ENCODE measurements at regions not wholly inside any gene's neighbourhood (a gene's known extent, or its start where the extent isn't known, plus 50 kb on each side); places are given as distances from the start of the nearest gene placed in this dataset.
"Not testable (repeated sequence)": the region's sequence is repeated elsewhere in the genome, so short reads cannot be mapped to it uniquely, and the experiment has no call there.

DNA sequence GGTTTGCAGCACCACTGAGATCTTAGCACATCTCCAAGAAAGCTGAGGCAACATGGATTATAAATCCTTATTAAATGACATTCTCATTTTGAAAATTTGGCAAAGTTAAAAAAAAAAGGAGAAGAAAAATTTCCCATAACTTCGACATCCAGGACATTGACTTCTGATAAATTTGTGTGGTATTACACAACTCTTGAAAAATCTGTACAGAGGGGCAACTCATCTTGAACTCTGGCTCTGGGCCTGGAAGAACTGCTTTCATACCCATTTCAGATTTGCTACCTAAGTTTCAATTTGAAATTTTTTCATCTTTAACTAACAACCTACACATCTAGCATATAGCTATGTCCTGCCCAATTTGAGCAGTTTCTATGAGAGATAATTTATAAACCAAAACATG is 118.0 kb upstream of the UGP2 start:
- H3K27me3 Mint-ChIP-seq = peaks cover 12% of the 10 kb centered on the region
- peaks cover 0 to 1% (median 0%) of the 10 kb centered on the region in 3 donors for H3K9me3 ChIP-seq (ENCODE audit: control extremely low read depth in 1 of 3, control insufficient read depth in 2 of 3, insufficient read depth in 1 of 3, low read length in 2 of 3)
- no peaks in the 10 kb centered on the region for H4K20me1 ChIP-seq (ENCODE audit: control insufficient read depth, insufficient read depth, low read length, poor library complexity, severe bottlenecking)
- H3K36me3 ChIP-seq (replicated peaks in 1 of 2; ENCODE audit: control extremely low read depth in 1 of 2, control insufficient read depth in 1 of 2, extremely low read depth in 1 of 2, insufficient read depth in 2 of 2, low read length in 1 of 2) = no peaks in the 10 kb centered on the region
- H3K27ac Mint-ChIP-seq = no peak overlapping the region
- H3K4me2 ChIP-seq (replicated peaks; ENCODE audit: low read depth, low read length, poor library complexity, severe bottlenecking) = no peak overlapping the region
- WGBS (ENCODE audit: insufficient coverage) = no CpG with 5 or more reads among the region's 1 CpG
- no peak for DNase-seq
- no peak overlapping the region for H3K4me3 Mint-ChIP-seq
- no peaks in the 10 kb centered on the region for H3K79me2 ChIP-seq (ENCODE audit: control insufficient read depth, insufficient read depth, low read length)
- no peak overlapping the region for H3K4me3 ChIP-seq (ENCODE audit: control extremely low read depth in 1 of 5, extremely low read depth in 1 of 5, insufficient read depth in 1 of 5, low read depth in 2 of 5, low read length in 4 of 5)
- no peaks in the 10 kb centered on the region for H3K4me1 Mint-ChIP-seq
- no peak overlapping the region for H3K9ac ChIP-seq (ENCODE audit: low read length)
- no peak for TF ChIP-seq EZH2 (IDR thresholded peaks at IDR 0.05; ENCODE audit: borderline replicate concordance, insufficient read depth, low read depth, low read length, poor library complexity, severe bottlenecking)
- TF ChIP-seq, protein P1, sequence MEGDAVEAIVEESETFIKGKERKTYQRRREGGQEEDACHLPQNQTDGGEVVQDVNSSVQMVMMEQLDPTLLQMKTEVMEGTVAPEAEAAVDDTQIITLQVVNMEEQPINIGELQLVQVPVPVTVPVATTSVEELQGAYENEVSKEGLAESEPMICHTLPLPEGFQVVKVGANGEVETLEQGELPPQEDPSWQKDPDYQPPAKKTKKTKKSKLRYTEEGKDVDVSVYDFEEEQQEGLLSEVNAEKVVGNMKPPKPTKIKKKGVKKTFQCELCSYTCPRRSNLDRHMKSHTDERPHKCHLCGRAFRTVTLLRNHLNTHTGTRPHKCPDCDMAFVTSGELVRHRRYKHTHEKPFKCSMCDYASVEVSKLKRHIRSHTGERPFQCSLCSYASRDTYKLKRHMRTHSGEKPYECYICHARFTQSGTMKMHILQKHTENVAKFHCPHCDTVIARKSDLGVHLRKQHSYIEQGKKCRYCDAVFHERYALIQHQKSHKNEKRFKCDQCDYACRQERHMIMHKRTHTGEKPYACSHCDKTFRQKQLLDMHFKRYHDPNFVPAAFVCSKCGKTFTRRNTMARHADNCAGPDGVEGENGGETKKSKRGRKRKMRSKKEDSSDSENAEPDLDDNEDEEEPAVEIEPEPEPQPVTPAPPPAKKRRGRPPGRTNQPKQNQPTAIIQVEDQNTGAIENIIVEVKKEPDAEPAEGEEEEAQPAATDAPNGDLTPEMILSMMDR (IDR thresholded peaks at IDR 0.05) = no peak
- H3K4me1 ChIP-seq (ENCODE audit: control insufficient read depth in 2 of 2, insufficient read depth in 2 of 2, low read length in 2 of 2) = no peaks in the 10 kb centered on the region
- no peak for ATAC-seq (ENCODE audit: low read depth)
- CTCF ChIA-PET = interaction anchor here (0.7 kb wide), 1 partner anchor 11 kb away, joined by 3 read pairs; no protein-coding TSS in a partner anchor
- POLR2A ChIA-PET = no interaction called here
- H3K27me3 ChIP-seq (replicated peaks in 1 of 4; ENCODE audit: control extremely low read depth in 1 of 4, control insufficient read depth in 3 of 4, insufficient read depth in 4 of 4, low read length in 3 of 4) = no peaks in the 10 kb centered on the region
- H3K27ac ChIP-seq (ENCODE audit: low read length in 2 of 2) = no peak overlapping the region
- no peak overlapping the region for H2AFZ ChIP-seq (ENCODE audit: insufficient read depth, low read depth, low read length, poor library complexity, severe bottlenecking)
- H3K9me3 Mint-ChIP-seq (ENCODE audit: insufficient read depth) = no peaks in the 10 kb centered on the region
- intact Hi-C loops (cut with micrococcal nuclease) = no loop called here

DNA sequence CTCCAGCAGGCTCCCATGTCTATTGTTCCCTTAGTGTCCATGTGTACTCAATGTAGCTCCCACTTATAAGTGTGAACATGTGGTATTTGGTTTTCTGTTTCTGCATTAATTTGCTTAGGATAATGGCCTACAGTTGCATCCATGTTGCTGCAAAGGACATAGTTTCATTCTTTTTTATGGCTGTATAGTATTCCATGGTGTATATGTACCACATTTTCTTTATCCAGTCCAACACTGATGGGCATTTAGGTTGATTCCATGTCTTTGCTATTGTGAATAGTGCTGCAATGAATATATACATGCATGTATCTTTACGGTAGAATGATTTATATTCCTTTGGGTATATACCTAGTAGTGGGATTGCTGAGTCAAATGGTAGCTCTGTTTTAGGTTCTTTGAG is 116.5 kb upstream of the UGP2 start:
- POLR2A ChIA-PET; H3K4me1 Mint-ChIP-seq; intact Hi-C loops (cut with micrococcal nuclease); H3K9me3 Mint-ChIP-seq (ENCODE audit: insufficient read depth); H3K4me3 Mint-ChIP-seq; H3K27ac ChIP-seq (ENCODE audit: low read length in 2 of 2); H3K9me3 ChIP-seq (ENCODE audit: control extremely low read depth in 1 of 3, control insufficient read depth in 2 of 3, insufficient read depth in 1 of 3, low read length in 2 of 3); DNase-seq; ATAC-seq (ENCODE audit: low read depth); H3K27me3 ChIP-seq (replicated peaks in 1 of 4; ENCODE audit: control extremely low read depth in 1 of 4, control insufficient read depth in 3 of 4, insufficient read depth in 4 of 4, low read length in 3 of 4); H3K9ac ChIP-seq (ENCODE audit: low read length); H4K20me1 ChIP-seq (ENCODE audit: control insufficient read depth, insufficient read depth, low read length, poor library complexity, severe bottlenecking); H3K36me3 ChIP-seq (replicated peaks in 1 of 2; ENCODE audit: control extremely low read depth in 1 of 2, control insufficient read depth in 1 of 2, extremely low read depth in 1 of 2, insufficient read depth in 2 of 2, low read length in 1 of 2); H3K4me1 ChIP-seq (ENCODE audit: control insufficient read depth in 2 of 2, insufficient read depth in 2 of 2, low read length in 2 of 2); H3K4me2 ChIP-seq (replicated peaks; ENCODE audit: low read depth, low read length, poor library complexity, severe bottlenecking); H3K27ac Mint-ChIP-seq; H3K4me3 ChIP-seq (ENCODE audit: control extremely low read depth in 1 of 5, extremely low read depth in 1 of 5, insufficient read depth in 1 of 5, low read depth in 2 of 5, low read length in 4 of 5); H2AFZ ChIP-seq (ENCODE audit: insufficient read depth, low read depth, low read length, poor library complexity, severe bottlenecking); CTCF ChIA-PET; H3K79me2 ChIP-seq (ENCODE audit: control insufficient read depth, insufficient read depth, low read length): not testable (repeated sequence)
- WGBS (ENCODE audit: insufficient coverage) = no CpG with 5 or more reads among the region's 1 CpG
- peaks cover 16% of the 10 kb centered on the region for H3K27me3 Mint-ChIP-seq

Measured in B cell (primary cell).